ENCODE measurements at regions not wholly inside any gene's neighbourhood (a gene's known extent, or its start where the extent isn't known, plus 50 kb on each side); places are given as distances from the start of the nearest gene placed in this dataset.

GRCh38 chr2:40507432-40507831, 55.5 kb upstream of the SLC8A1 start:
- DNase-seq (ENCODE audit: low spot score in 2 of 2) (no peak), FAIRE-seq (no peak)

- DNase-seq (ENCODE audit: low spot score in 2 of 2) (no peak), FAIRE-seq (no peak)
Measured at GRCh38 chr2:40510304-40510703, 58.4 kb upstream of the SLC8A1 start.

GRCh38 chr2:40511661-40512213, 59.8 kb upstream of the SLC8A1 start:
- FAIRE-seq, result no peak
- no peak for DNase-seq (ENCODE audit: low spot score in 2 of 2)

GRCh38 chr2:40512256-40512655, 60.4 kb upstream of the SLC8A1 start:
- FAIRE-seq, result no peak
- DNase-seq (ENCODE audit: low spot score in 2 of 2), result no peak

- no peak for DNase-seq (ENCODE audit: low spot score in 2 of 2)
- FAIRE-seq, result no peak
Measured at GRCh38 chr2:40513201-40513600, 61.3 kb upstream of the SLC8A1 start.

GRCh38 chr2:40516604-40517003, 64.7 kb upstream of the SLC8A1 start:
- FAIRE-seq, result no peak
- DNase-seq (ENCODE audit: low spot score in 2 of 2), result no peak

- DNase-seq (ENCODE audit: low spot score in 2 of 2) (no peak), FAIRE-seq (no peak)
Measured at GRCh38 chr2:40528564-40528963, 76.7 kb upstream of the SLC8A1 start.

GRCh38 chr2:40531359-40531758, 79.5 kb upstream of the SLC8A1 start:
- no peak for DNase-seq (ENCODE audit: low spot score in 2 of 2)
- no peak for FAIRE-seq

- DNase-seq (ENCODE audit: low spot score in 2 of 2) (no peak), FAIRE-seq (no peak)
Measured at GRCh38 chr2:40534528-40534927, 82.6 kb upstream of the SLC8A1 start.

GRCh38 chr2:40535972-40536371, 84.1 kb upstream of the SLC8A1 start:
- DNase-seq (ENCODE audit: low spot score in 2 of 2), result no peak
- no peak for FAIRE-seq

GRCh38 chr2:40540026-40540425, 88.1 kb upstream of the SLC8A1 start:
- DNase-seq (ENCODE audit: low spot score in 2 of 2) (no peak), FAIRE-seq (no peak)

- DNase-seq (ENCODE audit: low spot score in 2 of 2) (no peak), FAIRE-seq (no peak)
Measured at GRCh38 chr2:40543381-40543780, 91.5 kb upstream of the SLC8A1 start.

- DNase-seq (ENCODE audit: low spot score in 2 of 2) (no peak), FAIRE-seq (no peak)
Measured at GRCh38 chr2:40544072-40544471, 92.2 kb upstream of the SLC8A1 start.

- DNase-seq (ENCODE audit: low spot score in 2 of 2), result no peak
- no peak for FAIRE-seq
Measured at GRCh38 chr2:40545645-40546044, 93.8 kb upstream of the SLC8A1 start.

GRCh38 chr2:40546439-40547191, 94.7 kb upstream of the SLC8A1 start:
- FAIRE-seq (no peak), DNase-seq (ENCODE audit: low spot score in 2 of 2) (no peak)

- DNase-seq (ENCODE audit: low spot score in 2 of 2) (no peak), FAIRE-seq (no peak)
Measured at GRCh38 chr2:40548521-40548920, 96.6 kb upstream of the SLC8A1 start.

GRCh38 chr2:40550085-40550484, 98.2 kb upstream of the SLC8A1 start:
- DNase-seq (ENCODE audit: low spot score in 2 of 2) (no peak), FAIRE-seq (no peak)

GRCh38 chr2:40551081-40551480, 99.2 kb upstream of the SLC8A1 start:
- FAIRE-seq (no peak), DNase-seq (ENCODE audit: low spot score in 2 of 2) (no peak)

- FAIRE-seq, result no peak
- DNase-seq (ENCODE audit: low spot score in 2 of 2), result no peak
Measured at GRCh38 chr2:40554665-40555294, 102.9 kb upstream of the SLC8A1 start.

GRCh38 chr2:40556293-40556692, 104.4 kb upstream of the SLC8A1 start:
- FAIRE-seq (no peak), DNase-seq (ENCODE audit: low spot score in 2 of 2) (no peak)

GRCh38 chr2:40556739-40557138, 104.8 kb upstream of the SLC8A1 start:
- no peak for DNase-seq (ENCODE audit: low spot score in 2 of 2)
- no peak for FAIRE-seq

GRCh38 chr2:40558761-40559160, 106.9 kb upstream of the SLC8A1 start:
- FAIRE-seq (no peak), DNase-seq (ENCODE audit: low spot score in 2 of 2) (no peak)
